ENCODE measurements at regions not wholly inside any gene's neighbourhood (a gene's known extent, or its start where the extent isn't known, plus 50 kb on each side); places are given as distances from the start of the nearest gene placed in this dataset.

- no peaks in the 10 kb centered on the region for H3K36me3 ChIP-seq
- peaks cover 0 to 92% (median 6%) of the 10 kb centered on the region in 4 donors for H3K27me3 ChIP-seq
- no peaks in the 10 kb centered on the region for H3K9me3 ChIP-seq
- intact Hi-C loops (cut with DNase I) = no loop called here
- no peak for DNase-seq (ENCODE audit: extremely low spot score)
- H3K4me1 ChIP-seq = peaks cover 0 to 6% (median 0%) of the 10 kb centered on the region in 4 donors
- TF ChIP-seq POLR2AphosphoS5 (IDR thresholded peaks at IDR 0.05) (no peak), EP300 (IDR thresholded peaks at IDR 0.05) (no peak), POLR2A (IDR thresholded peaks at IDR 0.05; ENCODE audit: low read depth) (no peak), CTCF (IDR thresholded peaks at IDR 0.05) (no peak)
- 78% methylated on average over 43 of the region's 67 CpGs for WGBS
- no peak overlapping the region for H3K4me3 ChIP-seq
- no peak overlapping the region for H3K27ac ChIP-seq (replicated peaks in 1 of 4)
Measured at GRCh38 chr12:132406493-132407450, 77.4 kb upstream of the GALNT9 start.

DNA sequence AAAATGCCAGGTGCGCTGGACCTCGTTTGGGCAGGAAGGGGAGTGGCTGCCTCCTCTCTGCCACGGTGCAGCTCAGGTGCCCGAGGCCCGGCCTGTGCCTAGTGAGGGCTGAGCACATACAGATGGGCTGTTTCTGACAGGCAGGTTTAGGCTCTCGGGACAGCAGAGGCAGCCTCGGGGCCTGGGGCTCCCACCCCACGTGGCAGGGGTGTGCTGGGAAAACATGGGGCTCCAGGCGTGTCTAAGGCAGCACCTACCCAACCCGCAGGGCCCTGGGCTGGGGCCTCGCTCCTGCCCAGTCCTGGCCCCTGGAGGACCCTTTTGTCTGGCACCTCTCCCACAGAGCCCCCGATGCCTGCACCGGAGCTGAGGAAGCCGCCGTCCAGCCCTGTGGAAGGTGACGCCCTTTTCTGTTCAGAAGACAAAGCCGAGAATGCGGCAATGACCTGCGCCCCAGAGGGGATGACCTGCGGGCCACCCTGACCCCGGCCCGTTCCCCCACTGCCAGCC is 76.4 kb upstream of the GALNT9 start:
- Histone ChIP-seq H3K36me3 (no peaks in the 10 kb centered on the region), H3K4me3 (no peak overlapping the region), H3K9me3 (no peaks in the 10 kb centered on the region), H3K27me3 (peaks cover 0 to 100% (median 7%) of the 10 kb centered on the region in 4 donors), H3K4me1 (peaks cover 0 to 6% (median 0%) of the 10 kb centered on the region in 4 donors), H3K27ac (replicated peaks in 1 of 4) (no peak overlapping the region)
- no peak for TF ChIP-seq CTCF (IDR thresholded peaks at IDR 0.05)
- no peak for TF ChIP-seq EP300 (IDR thresholded peaks at IDR 0.05)
- no peak for TF ChIP-seq POLR2A (IDR thresholded peaks at IDR 0.05; ENCODE audit: low read depth)
- no peak for TF ChIP-seq POLR2AphosphoS5 (IDR thresholded peaks at IDR 0.05)
- no peak for DNase-seq (ENCODE audit: extremely low spot score)
- intact Hi-C loops (cut with DNase I) = no loop called here
- 54% methylated on average over 11 of the region's 22 CpGs for WGBS

- intact Hi-C loops (cut with DNase I) = no loop called here
- Histone ChIP-seq H3K9me3 (no peaks in the 10 kb centered on the region), H3K36me3 (no peaks in the 10 kb centered on the region), H3K4me1 (peaks cover 0 to 6% (median 0%) of the 10 kb centered on the region in 4 donors), H3K27ac (replicated peaks in 1 of 4) (no peak overlapping the region), H3K27me3 (peaks cover 0 to 100% (median 8%) of the 10 kb centered on the region in 4 donors), H3K4me3 (no peak overlapping the region)
- WGBS = 59% methylated on average over 22 of the region's 36 CpGs
- TF ChIP-seq CTCF (IDR thresholded peaks at IDR 0.05) = no peak
- TF ChIP-seq POLR2AphosphoS5 (IDR thresholded peaks at IDR 0.05) = no peak
- TF ChIP-seq EP300 (IDR thresholded peaks at IDR 0.05) = no peak
- no peak for TF ChIP-seq POLR2A (IDR thresholded peaks at IDR 0.05; ENCODE audit: low read depth)
- DNase-seq (ENCODE audit: extremely low spot score) = no peak
Measured at GRCh38 chr12:132404951-132405741, 75.8 kb upstream of the GALNT9 start.

DNA sequence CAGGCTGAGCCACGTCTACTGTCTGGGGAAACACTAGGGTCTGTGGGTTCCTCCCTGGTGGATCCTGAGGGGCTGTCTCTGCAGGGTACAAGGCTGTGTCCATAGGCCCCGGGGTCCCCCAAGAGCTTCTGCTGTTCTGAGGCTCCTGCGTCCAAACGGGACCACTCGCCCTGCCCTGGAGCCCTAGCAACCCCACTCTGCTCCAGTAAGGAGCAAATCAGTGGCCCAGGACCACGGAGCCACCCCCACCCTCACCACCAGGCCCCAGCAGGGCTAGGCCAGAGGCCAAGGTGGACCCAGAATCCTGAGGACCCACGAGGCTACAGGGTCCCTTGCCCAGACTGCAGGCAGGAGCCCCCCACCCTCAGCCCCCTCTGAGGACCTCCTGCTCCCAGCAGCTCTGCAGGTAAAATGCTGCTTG is 75.1 kb upstream of the GALNT9 start:
- 79% methylated on average over 7 of the region's 7 CpGs for WGBS
- no peak for DNase-seq (ENCODE audit: extremely low spot score)
- intact Hi-C loops (cut with DNase I) = no loop called here
- H3K27ac ChIP-seq (replicated peaks in 1 of 4) = no peak overlapping the region
- no peak for TF ChIP-seq EP300 (IDR thresholded peaks at IDR 0.05)
- no peak for TF ChIP-seq CTCF (IDR thresholded peaks at IDR 0.05)
- no peak for TF ChIP-seq POLR2A (IDR thresholded peaks at IDR 0.05; ENCODE audit: low read depth)
- TF ChIP-seq POLR2AphosphoS5 (IDR thresholded peaks at IDR 0.05) = no peak
- H3K9me3 ChIP-seq = no peaks in the 10 kb centered on the region
- peaks cover 0 to 6% (median 0%) of the 10 kb centered on the region in 4 donors for H3K4me1 ChIP-seq
- H3K4me3 ChIP-seq = no peak overlapping the region
- H3K27me3 ChIP-seq = peaks cover 0 to 100% (median 11%) of the 10 kb centered on the region in 4 donors
- H3K36me3 ChIP-seq = no peaks in the 10 kb centered on the region

Measured in esophagus muscularis mucosa (tissue), 4 donors.